Mammary epithelial cell (primary cell): ENCODE measurements at regions not wholly inside any gene's neighbourhood (a gene's known extent, or its start where the extent isn't known, plus 50 kb on each side); places are given as distances from the start of the nearest gene placed in this dataset.

ENCODE experiments used
- EZH2 ChIP-seq: IDR thresholded peaks from 2 replicates; pipeline ENCODE4 v1.6.1; 2012; ENCODE audit warnings: low read length, inconsistent platforms, borderline replicate concordance
- TF ChIP-seq, protein P1 (sequence below), 2 donors: IDR thresholded peaks in 1 of 2; conservative IDR thresholded peaks in 1 of 2; 2 replicates each; pipeline ENCODE4 v1.5.1; 2011 to 2012; ENCODE audit warnings: inconsistent platforms in 2 of 2, low read length in 2 of 2, mild to moderate bottlenecking in 2 of 2, control low read depth in 1 of 2, low read depth in 1 of 2; ENCODE audit not compliant: insufficient read depth in 1 of 2; ENCODE audit errors: extremely low read depth in 1 of 2

DNA sequence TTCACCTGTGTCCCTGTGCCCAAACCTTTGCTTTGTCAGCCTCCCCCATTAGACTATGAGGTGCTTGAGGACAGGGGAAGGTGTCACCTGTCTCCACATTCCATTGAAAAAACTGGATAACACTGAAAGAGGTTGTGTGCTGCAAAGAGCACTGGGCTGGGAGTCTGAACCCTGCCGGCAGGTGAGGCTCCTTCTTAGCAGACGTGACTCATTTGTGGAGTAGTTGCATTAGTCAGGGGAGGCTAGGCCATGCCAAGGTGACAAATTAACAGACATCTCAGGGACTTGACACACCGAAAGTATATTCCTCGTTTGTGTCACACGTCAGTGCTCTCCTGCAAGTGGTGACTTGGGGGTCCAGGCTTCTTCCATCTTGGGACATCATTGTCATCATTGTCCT, 95.9 kb upstream of the STX18 start:
- TF ChIP-seq, protein P1, sequence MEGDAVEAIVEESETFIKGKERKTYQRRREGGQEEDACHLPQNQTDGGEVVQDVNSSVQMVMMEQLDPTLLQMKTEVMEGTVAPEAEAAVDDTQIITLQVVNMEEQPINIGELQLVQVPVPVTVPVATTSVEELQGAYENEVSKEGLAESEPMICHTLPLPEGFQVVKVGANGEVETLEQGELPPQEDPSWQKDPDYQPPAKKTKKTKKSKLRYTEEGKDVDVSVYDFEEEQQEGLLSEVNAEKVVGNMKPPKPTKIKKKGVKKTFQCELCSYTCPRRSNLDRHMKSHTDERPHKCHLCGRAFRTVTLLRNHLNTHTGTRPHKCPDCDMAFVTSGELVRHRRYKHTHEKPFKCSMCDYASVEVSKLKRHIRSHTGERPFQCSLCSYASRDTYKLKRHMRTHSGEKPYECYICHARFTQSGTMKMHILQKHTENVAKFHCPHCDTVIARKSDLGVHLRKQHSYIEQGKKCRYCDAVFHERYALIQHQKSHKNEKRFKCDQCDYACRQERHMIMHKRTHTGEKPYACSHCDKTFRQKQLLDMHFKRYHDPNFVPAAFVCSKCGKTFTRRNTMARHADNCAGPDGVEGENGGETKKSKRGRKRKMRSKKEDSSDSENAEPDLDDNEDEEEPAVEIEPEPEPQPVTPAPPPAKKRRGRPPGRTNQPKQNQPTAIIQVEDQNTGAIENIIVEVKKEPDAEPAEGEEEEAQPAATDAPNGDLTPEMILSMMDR (conservative IDR thresholded peaks at IDR 0.05 in 1 of 2, IDR thresholded peaks at IDR 0.05 in 1 of 2; ENCODE audit: extremely low read depth in 1 of 2, insufficient read depth in 1 of 2, low read depth in 1 of 2, low read length in 2 of 2): no peak
- no peak for TF ChIP-seq EZH2
